ENCODE measurements at regions not wholly inside any gene's neighbourhood (a gene's known extent, or its start where the extent isn't known, plus 50 kb on each side); places are given as distances from the start of the nearest gene placed in this dataset.
"Not testable (repeated sequence)": the region's sequence is repeated elsewhere in the genome, so short reads cannot be mapped to it uniquely, and the experiment has no call there.

DNA sequence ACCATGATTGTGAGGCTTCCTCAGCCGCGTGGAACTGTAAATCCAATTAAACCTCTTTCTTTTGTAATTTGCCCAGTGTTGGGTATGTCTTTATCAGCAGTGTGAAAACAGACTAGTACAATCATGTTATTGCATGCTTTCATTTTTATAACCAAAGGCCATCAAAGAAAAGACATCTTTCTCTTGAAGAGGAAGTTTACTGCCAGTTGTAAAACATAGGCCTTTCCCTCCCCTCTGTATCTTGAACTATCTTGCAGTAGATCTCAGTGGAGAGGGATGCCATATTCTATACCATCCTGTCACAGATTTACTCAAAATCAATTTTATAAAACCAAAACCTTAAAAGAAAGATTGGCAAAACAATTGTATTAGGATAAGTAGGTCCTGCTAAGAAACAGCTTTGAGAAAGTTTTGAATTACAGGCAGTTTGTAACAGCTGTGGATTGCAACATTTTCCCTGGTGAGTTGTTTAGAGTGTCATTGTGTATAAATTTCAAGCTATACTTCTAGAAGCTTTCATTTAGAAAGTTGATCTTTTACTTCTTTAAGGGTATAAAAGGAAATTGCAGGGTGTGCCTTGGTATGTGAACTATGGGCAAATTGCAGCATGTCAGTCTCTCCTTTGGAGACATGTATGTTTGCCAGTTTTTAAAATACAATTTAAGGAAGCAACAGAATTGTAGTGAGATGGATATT, 128.0 kb downstream of the ATP23 start:
- no peak for DNase-seq

DNA sequence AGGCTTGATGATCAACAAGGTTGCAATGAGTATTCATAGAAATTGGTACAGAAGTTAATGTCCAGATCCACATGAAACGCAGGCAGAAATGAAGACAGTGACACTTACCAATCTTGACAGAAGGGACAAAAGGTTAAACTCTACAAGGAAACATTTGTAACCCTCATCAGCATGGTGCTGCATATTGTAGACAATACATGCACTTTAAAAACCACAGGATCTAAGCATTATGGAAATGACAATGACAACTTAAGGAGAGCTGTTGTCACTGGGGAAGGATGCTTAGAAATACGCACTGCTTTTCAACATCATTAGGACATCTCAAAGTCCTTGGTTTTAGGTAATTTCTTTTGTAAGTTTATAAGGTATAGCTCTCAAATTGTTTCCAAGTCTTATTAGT, 130.6 kb downstream of the ATP23 start:
- DNase-seq, result no peak

DNA sequence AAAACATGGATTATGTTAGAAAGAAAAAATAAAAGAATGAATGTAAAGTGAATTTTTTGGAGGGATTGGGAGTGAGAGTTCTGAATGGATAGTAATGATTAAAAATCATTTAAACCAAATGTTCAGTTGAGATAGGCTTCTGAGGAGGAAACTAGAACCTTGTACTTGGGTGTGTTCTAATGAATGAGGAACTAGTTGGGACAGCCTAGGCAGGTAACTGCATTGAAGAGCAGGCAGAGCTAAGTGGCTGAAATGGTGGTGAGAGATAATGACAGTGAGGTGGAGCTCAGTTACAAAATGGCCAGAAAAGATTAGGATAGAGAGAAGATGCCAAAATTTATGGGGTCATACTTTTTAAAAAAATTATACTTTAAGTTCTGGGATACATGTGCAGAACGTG, 132.9 kb downstream of the ATP23 start:
- DNase-seq, result no peak

DNA sequence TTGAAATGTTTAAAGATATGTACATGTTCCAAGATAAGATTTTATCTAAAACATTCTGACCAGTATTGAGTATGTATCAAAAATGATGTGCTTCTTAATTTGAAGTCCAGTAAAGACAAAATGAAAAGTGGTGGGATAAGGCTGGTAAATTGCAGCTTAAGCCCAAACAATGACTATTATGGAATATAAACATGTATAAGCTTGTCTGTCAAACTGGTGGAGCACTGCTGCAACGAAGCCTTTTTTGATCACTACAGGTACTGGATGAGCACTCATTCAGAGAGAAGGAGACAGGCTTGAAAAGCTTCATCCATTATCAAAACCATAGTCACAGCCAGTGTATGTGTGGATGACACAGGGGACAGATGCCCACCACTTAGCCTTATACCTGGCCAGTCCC, 138.4 kb downstream of the ATP23 start:
- DNase-seq, result no peak

GRCh38 chr12:58081488-58081887, 140.1 kb downstream of the ATP23 start:
- DNase-seq, result no peak

DNA sequence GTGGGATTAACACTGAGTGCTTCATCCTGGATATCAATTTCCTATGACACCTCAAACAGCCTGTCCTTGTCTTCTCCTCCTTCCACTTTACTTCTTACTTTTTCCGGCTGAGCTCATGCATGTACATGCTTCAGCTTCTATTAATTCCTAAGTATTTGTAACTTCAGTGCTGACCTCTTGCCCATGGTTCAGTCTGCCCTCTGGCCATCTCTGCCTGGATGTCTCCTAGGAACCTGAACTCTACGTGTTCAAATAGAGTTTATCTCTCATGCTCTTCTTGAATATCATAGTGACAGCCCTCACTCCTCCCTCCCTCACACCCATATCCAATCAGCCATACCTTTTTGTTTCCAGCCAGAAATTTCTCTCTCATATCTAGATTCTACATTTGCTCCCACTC, 141.6 kb downstream of the ATP23 start:
- DNase-seq, result no peak

- DNase-seq, result no peak
Measured at GRCh38 chr12:58086006-58086405, 144.6 kb downstream of the ATP23 start.

DNA sequence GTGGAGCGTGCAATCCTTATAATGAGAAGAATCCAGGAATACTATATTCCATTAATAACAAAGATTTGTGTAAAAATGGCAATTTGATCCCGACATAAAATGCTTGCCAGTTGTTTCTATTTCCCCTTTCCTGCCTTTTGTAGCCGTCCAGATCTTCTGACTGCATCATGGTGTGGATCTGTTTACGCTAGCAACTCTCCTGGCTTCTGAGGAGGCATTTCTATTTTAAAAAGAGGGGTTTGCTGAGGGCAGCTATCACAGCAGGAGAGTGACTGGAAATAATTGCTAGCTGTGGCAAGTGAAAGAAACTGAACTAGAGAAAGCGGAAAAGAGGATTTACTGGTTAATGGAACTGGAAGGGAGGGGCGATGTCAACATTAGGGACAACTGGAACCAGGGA, 145.6 kb downstream of the ATP23 start:
- no peak for DNase-seq

GRCh38 chr12:58087423-58088127, 146.2 kb downstream of the ATP23 start:
- DNase-seq, result no peak

- DNase-seq, result no peak
Measured at GRCh38 chr12:58089588-58089987, 148.2 kb downstream of the ATP23 start.

DNA sequence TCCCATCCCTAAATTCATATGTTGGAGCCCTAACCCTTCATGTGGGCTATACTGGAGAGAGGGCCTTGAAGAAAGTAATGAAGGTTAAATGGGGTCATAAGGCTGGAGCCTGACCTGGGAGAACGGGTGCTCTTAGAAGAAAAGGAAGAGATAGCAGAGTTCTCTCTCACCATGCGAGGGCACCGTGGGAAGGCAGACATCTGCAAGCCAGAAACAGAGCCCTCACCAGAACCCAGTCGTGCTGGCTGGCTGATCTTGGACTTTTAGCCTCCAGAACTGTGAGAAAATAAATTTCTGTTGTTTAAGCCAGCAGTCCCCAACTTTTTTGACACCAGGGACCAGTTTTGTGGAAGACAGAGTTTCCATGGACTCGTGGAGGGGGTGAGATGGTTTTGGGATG, 149.3 kb downstream of the ATP23 start:
- no peak for DNase-seq

DNA sequence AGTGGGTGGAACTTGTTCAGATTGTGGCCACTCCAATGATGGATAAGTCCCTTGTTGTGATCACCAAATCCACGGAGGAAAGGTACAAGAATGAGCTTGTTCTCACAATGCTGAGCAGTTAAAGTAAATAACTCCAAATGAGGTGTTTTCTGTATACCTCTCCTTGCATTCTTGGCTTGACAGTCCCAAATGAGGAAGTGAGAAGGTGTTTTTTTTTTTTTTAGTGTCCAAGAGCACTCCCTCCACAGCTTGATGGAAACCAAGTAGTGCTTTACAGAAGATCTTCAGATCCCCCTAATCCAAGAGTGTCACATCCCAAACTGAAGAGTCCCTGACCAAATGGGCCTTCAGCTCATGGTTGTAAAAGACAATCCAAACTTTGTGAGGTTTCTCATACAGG, 153.6 kb downstream of the ATP23 start:
- DNase-seq, result no peak

- DNase-seq, result no peak
Measured at GRCh38 chr12:58097741-58098140, 156.4 kb downstream of the ATP23 start.

GRCh38 chr12:58099476-58099875, 158.1 kb downstream of the ATP23 start:
- no peak for DNase-seq

DNA sequence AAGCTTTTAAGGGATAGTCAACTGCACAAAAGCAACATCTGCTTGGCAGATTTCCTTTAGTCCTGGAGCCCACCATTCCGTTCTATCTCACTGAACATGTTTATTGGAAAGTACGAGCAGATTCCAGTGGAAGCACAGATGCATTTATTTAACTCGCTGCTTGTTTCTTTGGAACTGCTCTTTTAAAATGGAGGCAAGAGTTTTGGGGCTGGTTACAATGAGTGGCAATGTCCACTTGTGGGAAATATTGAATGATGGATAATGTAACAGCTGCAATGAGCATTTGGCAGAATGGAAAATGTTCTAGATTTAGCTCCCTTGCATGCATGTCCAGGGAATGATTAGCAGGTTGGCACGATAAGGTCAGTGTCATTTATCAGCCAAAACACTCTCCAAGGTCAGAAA, 163.0 kb downstream of the ATP23 start:
- DNase-seq, result peak; percentile 14

DNA sequence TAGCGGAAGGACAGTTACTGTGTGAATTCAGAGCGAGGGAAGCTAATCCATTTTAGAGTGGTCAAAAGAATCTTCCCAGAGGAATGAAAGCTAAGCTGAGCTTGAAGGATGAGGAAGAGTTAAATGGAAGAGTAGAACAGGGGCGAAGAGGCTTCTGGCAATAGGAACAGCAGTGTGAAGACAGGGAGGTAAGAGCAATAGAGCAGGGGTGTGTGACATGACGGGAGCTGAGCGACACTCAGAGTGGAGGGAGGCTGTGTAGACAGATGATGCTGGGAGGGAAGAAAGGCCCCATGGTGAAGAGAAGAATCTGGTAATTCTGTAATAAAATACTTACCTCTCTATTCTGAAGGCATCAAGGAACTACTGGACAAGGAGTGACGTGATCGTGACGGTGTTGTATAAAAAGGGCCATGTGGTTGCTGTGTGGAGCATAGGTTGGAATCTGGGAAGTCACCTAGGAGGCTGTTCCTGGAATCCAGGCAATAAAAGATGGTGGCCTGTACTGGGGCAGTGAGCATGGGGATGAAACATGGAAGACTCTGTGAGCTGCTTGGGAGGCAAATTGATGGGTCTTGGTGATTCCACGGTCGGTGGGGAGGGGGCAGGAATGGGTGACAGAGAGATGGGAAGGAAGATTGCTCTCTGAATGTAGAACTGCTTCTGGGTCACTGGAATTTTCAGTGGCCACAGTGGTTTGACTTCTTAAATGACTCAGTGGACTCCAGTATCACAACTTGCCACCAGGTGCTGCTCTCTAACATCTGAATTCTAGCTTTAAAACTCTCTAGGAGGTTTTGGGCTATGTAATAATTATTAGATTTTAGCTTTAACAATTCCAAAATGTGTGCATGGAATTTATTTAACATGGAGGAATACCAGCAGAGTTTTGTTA, 164.1 kb downstream of the ATP23 start:
- peak; percentile 58 for DNase-seq

- no peak for DNase-seq
Measured at GRCh38 chr12:58106195-58106594, 164.8 kb downstream of the ATP23 start.

- DNase-seq, result no peak
Measured at GRCh38 chr12:58117201-58117600, 175.8 kb downstream of the ATP23 start.

DNA sequence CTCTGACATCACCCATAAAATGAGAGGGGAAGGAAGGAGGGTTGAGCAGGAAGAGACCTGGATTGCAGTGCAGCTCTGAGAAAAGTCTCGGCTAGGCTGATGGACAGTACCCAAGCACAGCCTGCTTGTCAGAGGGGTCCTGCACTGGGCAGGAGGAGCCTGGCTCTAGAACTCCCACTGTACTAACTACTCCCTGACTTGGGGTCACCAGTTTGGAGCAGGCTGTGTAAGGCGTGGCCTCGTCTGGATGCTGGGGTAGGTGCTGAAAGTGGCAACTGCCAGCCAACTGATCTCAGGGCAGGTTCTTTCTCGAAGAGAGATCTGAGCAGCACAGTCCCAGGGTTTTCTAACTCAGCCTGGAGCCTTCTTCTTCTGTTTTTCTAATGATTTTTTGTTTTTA, 176.3 kb downstream of the ATP23 start:
- no peak for DNase-seq

DNA sequence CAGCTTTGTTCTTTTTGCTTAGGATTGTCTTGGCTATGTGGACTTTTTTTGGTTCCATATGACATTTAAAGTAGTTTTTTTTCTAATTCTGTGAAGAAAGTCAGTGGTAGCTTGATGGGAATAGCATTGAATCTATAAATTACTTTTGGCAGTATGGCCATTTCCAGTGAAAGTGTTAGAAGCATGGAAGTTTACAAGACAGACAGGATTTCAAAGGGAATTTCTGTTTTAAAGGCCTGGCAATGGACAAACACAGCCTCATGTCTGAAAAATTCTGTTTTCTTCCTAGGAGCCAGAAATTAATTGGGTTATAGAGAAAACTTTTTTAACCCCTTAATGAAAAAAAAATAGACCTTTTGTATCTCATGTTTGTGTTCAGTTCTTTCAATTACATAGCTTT, 184.4 kb downstream of the ATP23 start:
- DNase-seq, result not testable (repeated sequence)

- DNase-seq, result no peak
Measured at GRCh38 chr12:58131986-58132755, 190.8 kb downstream of the ATP23 start.

DNA sequence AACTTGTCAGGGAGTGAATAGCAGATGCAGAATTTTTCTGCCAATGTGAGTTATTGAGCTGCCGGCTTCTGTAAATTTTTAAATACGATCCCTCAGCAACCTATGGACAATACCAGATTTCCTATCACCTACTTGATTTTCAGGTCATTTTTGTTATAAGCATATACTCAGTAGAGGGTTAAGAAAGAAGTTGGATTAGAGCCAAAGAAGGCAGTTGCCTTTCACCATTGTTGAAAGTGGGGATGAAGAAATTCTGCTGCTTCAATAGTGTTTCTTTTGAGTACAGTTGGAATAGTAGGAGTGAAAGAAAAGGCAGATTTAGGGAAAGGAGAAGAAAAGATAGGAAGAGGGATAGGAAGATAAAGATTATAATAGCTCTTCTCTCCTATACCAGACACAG, 197.1 kb downstream of the ATP23 start:
- DNase-seq, result peak; percentile 17

- no peak for DNase-seq
Measured at GRCh38 chr12:58139894-58140293, 198.5 kb downstream of the ATP23 start.

Measured in dermis blood vessel endothelial cell (primary cell).